Transverse colon (tissue), 4 donors: ENCODE measurements at regions not wholly inside any gene's neighbourhood (a gene's known extent, or its start where the extent isn't known, plus 50 kb on each side); places are given as distances from the start of the nearest gene placed in this dataset.
"Not testable (repeated sequence)": the region's sequence is repeated elsewhere in the genome, so short reads cannot be mapped to it uniquely, and the experiment has no call there.

Source experiments
- EP300 ChIP-seq: sonication (generic); formaldehyde crosslinking; IDR thresholded peaks from one replicate; pipeline ENCODE4 v1.6.1; 2017; ENCODE audit warnings: antibody characterized with exemption, low read depth
- POLR2A ChIP-seq: fragments of 450-650 bp; IDR thresholded peaks from one replicate; pipeline ENCODE4 v1.6.1; 2016; ENCODE audit warnings: antibody characterized with exemption, mild to moderate bottlenecking, moderate library complexity
- POLR2AphosphoS5 ChIP-seq, 3 donors: sonication (generic); formaldehyde crosslinking; IDR thresholded peaks; one replicate each; pipeline ENCODE4 v1.6.1; 2016; ENCODE audit warnings: antibody characterized with exemption in 3 of 3
- TF ChIP-seq, protein P1 (sequence below), 5 experiments: fragments of 200-600 bp in 3 of 5; fragments of 450-650 bp in 2 of 5; sonication (generic) in 3 of 5; IDR thresholded peaks; 1 replicate in 2 of 5; 2 replicates in 3 of 5; pipeline ENCODE4 v1.5.1; 2016 to 2017; ENCODE audit warnings: antibody characterized with exemption in 5 of 5, inconsistent platforms in 3 of 5, mild to moderate bottlenecking in 2 of 5, moderate library complexity in 1 of 5

DNA sequence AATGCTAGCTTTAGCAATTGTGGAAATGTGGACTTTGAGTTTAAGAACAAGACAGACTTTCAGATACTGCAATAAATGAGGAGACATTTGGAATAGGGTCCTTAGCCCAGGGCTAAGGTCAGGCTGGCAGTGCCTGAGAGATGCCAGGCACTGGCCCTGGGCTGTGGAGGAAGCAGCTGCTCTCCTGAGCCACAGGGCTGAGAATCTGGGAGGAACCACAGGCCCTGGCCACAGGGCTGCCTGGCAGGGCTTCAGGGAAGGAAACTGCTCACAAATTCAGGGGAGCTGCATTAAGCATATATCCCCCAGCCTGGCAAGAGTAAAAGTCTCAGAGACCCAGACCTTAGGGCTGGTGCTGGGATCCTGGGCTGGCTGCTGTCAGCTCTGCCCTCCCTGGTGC lies 305.1 kb downstream of the RPIA start:
- TF ChIP-seq EP300; POLR2AphosphoS5 (IDR thresholded peaks at IDR 0.05); POLR2A: not testable (repeated sequence)
- TF ChIP-seq, protein P1, sequence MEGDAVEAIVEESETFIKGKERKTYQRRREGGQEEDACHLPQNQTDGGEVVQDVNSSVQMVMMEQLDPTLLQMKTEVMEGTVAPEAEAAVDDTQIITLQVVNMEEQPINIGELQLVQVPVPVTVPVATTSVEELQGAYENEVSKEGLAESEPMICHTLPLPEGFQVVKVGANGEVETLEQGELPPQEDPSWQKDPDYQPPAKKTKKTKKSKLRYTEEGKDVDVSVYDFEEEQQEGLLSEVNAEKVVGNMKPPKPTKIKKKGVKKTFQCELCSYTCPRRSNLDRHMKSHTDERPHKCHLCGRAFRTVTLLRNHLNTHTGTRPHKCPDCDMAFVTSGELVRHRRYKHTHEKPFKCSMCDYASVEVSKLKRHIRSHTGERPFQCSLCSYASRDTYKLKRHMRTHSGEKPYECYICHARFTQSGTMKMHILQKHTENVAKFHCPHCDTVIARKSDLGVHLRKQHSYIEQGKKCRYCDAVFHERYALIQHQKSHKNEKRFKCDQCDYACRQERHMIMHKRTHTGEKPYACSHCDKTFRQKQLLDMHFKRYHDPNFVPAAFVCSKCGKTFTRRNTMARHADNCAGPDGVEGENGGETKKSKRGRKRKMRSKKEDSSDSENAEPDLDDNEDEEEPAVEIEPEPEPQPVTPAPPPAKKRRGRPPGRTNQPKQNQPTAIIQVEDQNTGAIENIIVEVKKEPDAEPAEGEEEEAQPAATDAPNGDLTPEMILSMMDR (IDR thresholded peaks at IDR 0.05) = not testable (repeated sequence)
